ENCODE measurements at regions not wholly inside any gene's neighbourhood (a gene's known extent, or its start where the extent isn't known, plus 50 kb on each side); places are given as distances from the start of the nearest gene placed in this dataset.

- no peak for TF ChIP-seq CTCF (IDR thresholded peaks at IDR 0.05; ENCODE audit: low read length)
- TF ChIP-seq EZH2 (optimal IDR thresholded peaks at IDR 0.05; ENCODE audit: low read depth, low read length): no peak
Measured at GRCh38 chr2:2642906-2643890, 312.1 kb upstream of the MYT1L start.

All from MM.1S (cell line).